Astrocyte (in vitro differentiated cells and primary cell): ENCODE measurements at regions not wholly inside any gene's neighbourhood (a gene's known extent, or its start where the extent isn't known, plus 50 kb on each side); places are given as distances from the start of the nearest gene placed in this dataset.

Source experiments
- CTCF ChIP-seq: IDR thresholded peaks from 2 replicates; pipeline ENCODE4 v1.5.1; 2011; ENCODE audit warnings: low read depth, mild to moderate bottlenecking, inconsistent platforms, low read length, moderate library complexity; ENCODE audit not compliant: insufficient read depth
- EZH2 ChIP-seq: IDR thresholded peaks from 2 replicates; pipeline ENCODE4 v1.6.1; 2012; ENCODE audit warnings: mild to moderate bottlenecking, low read length, inconsistent platforms; ENCODE audit not compliant: insufficient read depth

- TF ChIP-seq CTCF (no peak), EZH2 (no peak)
Observed at GRCh38 chr6:3565291-3565690, 108.4 kb upstream of the SLC22A23 start.
